ENCODE measurements at regions not wholly inside any gene's neighbourhood (a gene's known extent, or its start where the extent isn't known, plus 50 kb on each side); places are given as distances from the start of the nearest gene placed in this dataset.

DNA sequence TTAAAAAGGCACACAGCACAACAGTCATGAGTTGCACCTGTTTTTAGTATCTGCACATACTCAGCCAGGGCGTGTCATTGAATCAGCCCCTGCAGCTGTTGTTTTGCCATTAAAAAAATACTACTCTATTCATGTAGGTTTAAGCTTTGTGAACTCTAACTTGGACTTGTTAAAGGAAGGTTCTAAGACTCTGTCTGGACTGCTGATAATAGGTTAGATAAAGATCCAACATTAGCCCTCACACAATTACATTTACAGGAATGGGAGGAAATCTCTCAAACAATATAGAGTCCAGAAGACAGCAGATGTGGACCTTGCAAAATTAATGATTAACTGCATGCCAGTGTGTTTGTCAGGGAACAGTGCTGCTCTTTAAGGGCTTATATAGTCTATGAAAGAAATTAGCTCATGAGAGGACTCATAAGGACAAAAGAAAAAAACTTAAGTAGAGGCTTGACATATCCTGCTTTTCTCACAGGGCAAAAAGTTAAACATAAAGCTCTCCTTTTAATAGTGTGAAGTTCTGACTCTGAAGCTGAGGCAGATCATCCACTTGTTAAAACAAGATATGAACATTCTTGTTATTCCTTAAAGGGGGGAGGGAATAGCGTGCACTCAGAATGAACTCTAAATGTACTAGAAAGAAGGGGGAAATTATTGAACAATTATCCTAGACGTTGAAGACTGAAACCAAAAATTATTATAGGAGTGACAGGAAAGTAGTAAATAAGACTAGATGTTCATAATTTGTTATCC, 243.6 kb downstream of the NDFIP2 start:
- Mint-ChIP-seq H3K27me3 (no peaks in the 10 kb centered on the region), H3K36me3 (no peaks in the 10 kb centered on the region), H3K4me1 (ENCODE audit: low read depth in 2 of 2) (no peaks in the 10 kb centered on the region), H3K4me3 (no peak overlapping the region), H3K27ac (no peak overlapping the region), H3K9me3 (no peaks in the 10 kb centered on the region)
- DNase-seq (ENCODE audit: low spot score) = no peak
- ATAC-seq = no peak

DNA sequence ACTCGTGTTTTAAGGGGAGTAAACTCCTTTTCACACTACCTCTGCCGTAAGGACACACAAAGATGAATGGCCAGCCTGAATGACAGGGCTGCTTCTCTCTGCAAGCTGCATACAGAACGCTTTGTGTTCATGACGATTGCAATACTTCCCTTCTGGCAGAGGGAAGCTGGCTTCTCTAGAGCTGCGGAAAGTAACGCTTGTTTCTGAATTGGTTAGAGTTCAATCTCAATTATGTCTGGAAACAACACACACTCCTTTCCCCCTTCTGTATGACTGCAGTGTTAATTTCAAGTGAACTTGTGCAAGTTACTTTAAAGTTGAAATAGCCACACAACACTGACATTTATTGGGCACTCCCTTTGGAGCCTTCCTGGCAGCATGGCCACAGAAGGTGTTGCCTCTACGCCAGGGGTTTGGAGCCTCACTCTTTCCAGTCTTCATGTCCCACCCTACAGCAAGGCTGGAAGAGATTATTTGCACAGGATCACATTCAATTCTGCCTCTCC, 242.6 kb downstream of the NDFIP2 start:
- ATAC-seq = no peak
- Mint-ChIP-seq H3K27me3 (no peaks in the 10 kb centered on the region), H3K4me1 (ENCODE audit: low read depth in 2 of 2) (no peaks in the 10 kb centered on the region), H3K27ac (no peak overlapping the region), H3K4me3 (no peak overlapping the region), H3K9me3 (no peaks in the 10 kb centered on the region), H3K36me3 (no peaks in the 10 kb centered on the region)
- no peak for DNase-seq (ENCODE audit: low spot score)

DNA sequence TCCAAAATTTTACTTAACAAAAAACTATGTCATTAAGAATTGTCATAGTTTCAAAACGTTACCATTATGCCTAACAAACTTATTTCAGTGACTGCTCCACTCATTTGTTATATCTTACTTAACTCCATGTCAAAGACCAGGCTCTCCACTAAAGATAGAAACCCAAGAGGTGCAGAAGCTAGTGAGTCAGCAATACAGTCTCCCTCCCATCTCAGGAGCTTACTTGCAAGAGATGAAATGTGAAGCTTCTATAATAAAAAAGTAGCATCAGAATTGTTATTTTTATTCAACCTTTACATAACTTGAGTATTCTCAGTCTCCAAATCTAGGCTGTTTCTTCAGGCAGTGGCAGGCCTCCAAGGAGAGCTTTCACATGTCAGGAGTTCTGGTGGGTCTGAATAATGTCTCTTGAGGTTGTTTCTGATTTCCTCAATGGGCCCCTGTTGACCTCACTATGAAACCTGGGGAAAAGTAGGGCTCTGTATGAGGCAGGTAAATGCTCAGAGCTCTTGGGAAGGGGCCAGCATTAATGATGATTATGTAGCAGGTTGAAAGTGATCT, 242.0 kb downstream of the NDFIP2 start:
- Mint-ChIP-seq H3K4me1 (ENCODE audit: low read depth in 2 of 2) (no peaks in the 10 kb centered on the region), H3K4me3 (no peak overlapping the region), H3K27ac (no peak overlapping the region), H3K9me3 (no peaks in the 10 kb centered on the region), H3K27me3 (no peaks in the 10 kb centered on the region), H3K36me3 (no peaks in the 10 kb centered on the region)
- ATAC-seq (no peak), DNase-seq (ENCODE audit: low spot score) (no peak)

DNA sequence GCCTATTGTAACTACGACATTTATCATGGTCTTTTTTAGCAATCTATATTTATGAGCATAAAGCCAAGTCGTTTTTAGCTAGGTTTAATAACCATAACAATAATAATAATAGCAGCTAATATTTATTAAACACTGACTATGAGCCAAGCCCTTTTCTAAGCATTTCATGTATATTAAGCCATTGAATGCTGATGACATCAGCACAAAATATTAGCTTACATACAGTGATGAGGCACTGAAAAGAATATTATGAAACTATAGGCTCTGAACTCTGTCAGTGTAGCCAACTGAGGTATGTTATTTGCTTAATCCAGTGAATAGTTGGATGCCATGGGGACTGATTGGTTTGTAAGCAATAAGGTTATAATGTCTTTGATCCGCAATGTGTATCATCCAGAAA, 235.2 kb downstream of the NDFIP2 start:
- H3K9me3 Mint-ChIP-seq = peaks cover 3% of the 10 kb centered on the region
- no peaks in the 10 kb centered on the region for H3K36me3 Mint-ChIP-seq
- H3K4me1 Mint-ChIP-seq (ENCODE audit: low read depth in 2 of 2) = no peaks in the 10 kb centered on the region
- H3K4me3 Mint-ChIP-seq = no peak overlapping the region
- peaks cover 4 to 6% of the 10 kb centered on the region in 2 donors for H3K27me3 Mint-ChIP-seq
- DNase-seq (ENCODE audit: low spot score) (no peak), ATAC-seq (no peak)
- no peak overlapping the region for H3K27ac Mint-ChIP-seq

DNA sequence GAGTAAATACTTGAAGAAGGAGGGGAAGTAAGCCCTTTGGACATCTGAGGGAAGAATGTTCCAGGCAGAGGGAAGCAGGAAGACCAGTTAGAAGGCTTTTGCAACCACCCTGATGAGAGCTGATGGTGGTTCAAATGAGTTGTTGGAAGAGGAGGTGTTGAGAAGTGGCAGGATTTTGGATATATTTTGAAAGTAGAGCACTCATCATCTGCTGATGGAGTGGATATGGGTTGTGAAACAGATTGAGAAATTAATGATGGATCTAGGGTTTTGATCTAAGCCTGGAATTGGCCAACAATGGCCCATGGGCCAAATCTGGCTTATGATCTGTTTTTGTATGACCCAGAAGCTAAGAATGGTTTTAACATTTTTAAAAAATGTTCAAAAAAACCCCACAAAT, 230.7 kb downstream of the NDFIP2 start:
- H3K4me3 Mint-ChIP-seq = no peak overlapping the region
- no peak for ATAC-seq
- H3K27ac Mint-ChIP-seq = no peak overlapping the region
- no peaks in the 10 kb centered on the region for H3K36me3 Mint-ChIP-seq
- peaks cover 4 to 7% of the 10 kb centered on the region in 2 donors for H3K27me3 Mint-ChIP-seq
- peaks cover 3% of the 10 kb centered on the region for H3K9me3 Mint-ChIP-seq
- no peaks in the 10 kb centered on the region for H3K4me1 Mint-ChIP-seq (ENCODE audit: low read depth in 2 of 2)
- DNase-seq (ENCODE audit: low spot score) = no peak

DNA sequence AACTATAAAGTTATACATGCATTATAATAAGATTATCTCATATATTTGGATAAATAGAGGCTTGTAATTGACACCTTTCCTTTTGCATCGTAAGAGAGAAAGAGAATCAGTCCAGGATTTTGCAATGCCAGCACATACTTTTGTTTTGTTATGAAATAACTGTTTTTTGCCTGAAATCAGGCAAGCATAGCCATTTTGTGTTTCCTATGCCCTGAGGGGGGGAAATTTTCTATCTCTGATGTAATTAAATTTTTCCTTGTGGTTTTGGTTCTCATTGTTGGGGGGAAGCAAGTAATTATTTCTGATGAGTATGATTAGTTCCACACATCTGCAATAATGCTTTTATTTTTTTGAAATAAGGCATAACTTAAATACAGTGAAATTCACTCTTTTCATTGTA, 229.4 kb downstream of the NDFIP2 start:
- Mint-ChIP-seq H3K4me1 (ENCODE audit: low read depth in 2 of 2) (no peaks in the 10 kb centered on the region), H3K27ac (no peak overlapping the region), H3K27me3 (peaks cover 4 to 7% of the 10 kb centered on the region in 2 donors), H3K9me3 (peaks cover 3% of the 10 kb centered on the region), H3K4me3 (no peak overlapping the region), H3K36me3 (no peaks in the 10 kb centered on the region)
- DNase-seq (ENCODE audit: low spot score) (no peak), ATAC-seq (no peak)

DNA sequence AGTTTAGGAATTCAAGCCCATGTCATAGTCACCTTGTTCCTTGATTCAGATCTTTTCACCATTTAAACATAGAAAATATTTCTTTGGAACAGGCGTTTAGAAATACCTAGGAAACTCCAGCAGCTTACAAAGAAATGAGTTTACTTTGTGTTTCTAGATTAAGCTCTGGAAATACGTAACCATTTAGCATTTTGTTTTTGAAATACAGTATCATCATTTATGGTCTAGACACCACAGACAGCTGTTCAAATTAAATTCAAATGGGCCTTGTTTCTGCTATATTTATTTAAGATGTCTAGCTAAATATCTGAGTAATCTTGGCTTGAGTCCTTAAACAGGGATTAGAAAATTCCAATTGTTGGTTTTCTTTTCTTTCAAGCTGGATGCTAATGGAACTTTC, 228.5 kb downstream of the NDFIP2 start:
- Mint-ChIP-seq H3K9me3 (peaks cover 3% of the 10 kb centered on the region), H3K27me3 (peaks cover 4 to 7% of the 10 kb centered on the region in 2 donors), H3K27ac (no peak overlapping the region), H3K4me3 (no peak overlapping the region), H3K4me1 (ENCODE audit: low read depth in 2 of 2) (no peaks in the 10 kb centered on the region), H3K36me3 (no peaks in the 10 kb centered on the region)
- DNase-seq (ENCODE audit: low spot score) (no peak), ATAC-seq (no peak)

DNA sequence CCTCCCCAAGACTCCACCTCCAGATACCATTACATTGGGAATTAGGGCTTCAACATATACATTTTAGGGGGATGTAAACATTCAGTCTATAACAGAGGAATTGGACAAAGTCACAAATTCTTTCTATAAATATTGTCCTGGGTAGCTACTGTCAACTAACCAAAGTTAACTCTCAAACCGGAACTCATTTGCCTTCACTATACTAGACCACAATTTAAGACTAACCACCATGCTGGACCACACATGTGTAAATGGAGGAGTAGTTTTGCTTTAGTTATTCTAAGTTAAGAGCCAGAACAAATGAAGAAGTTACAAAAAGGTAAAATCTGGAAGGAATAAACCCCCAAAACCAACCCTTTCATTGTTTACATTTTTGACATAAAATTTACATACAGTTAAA, 222.8 kb downstream of the NDFIP2 start:
- Mint-ChIP-seq H3K27me3 (peaks cover 0 to 7% of the 10 kb centered on the region in 2 donors), H3K4me1 (ENCODE audit: low read depth in 2 of 2) (no peaks in the 10 kb centered on the region), H3K27ac (no peak overlapping the region), H3K4me3 (no peak overlapping the region), H3K36me3 (no peaks in the 10 kb centered on the region), H3K9me3 (no peaks in the 10 kb centered on the region)
- DNase-seq (ENCODE audit: low spot score) (no peak), ATAC-seq (no peak)

DNA sequence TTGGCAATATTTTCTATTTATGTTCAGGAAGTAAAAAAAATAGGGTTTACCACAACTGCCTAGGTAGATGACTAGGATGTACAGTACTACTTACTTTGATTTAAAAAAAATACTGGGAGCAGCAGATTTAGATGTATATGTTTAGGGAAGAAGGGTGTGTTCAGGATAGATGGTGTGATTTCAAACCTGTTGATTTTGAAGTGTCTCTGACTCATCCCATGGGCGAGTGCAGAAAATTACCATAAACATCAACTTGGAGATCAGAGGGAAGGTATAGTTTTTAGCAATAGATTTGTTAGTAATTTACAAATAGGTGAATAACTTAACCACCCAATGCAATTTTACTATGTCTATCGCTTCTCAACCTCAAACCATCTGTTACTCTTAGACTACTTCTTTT, 214.8 kb downstream of the NDFIP2 start:
- no peak for ATAC-seq
- H3K4me1 Mint-ChIP-seq (ENCODE audit: low read depth in 2 of 2) = no peaks in the 10 kb centered on the region
- H3K9me3 Mint-ChIP-seq = no peaks in the 10 kb centered on the region
- no peak overlapping the region for H3K4me3 Mint-ChIP-seq
- H3K27me3 Mint-ChIP-seq = peaks cover 0 to 8% of the 10 kb centered on the region in 2 donors
- no peak for DNase-seq (ENCODE audit: low spot score)
- no peak overlapping the region for H3K27ac Mint-ChIP-seq
- no peaks in the 10 kb centered on the region for H3K36me3 Mint-ChIP-seq

DNA sequence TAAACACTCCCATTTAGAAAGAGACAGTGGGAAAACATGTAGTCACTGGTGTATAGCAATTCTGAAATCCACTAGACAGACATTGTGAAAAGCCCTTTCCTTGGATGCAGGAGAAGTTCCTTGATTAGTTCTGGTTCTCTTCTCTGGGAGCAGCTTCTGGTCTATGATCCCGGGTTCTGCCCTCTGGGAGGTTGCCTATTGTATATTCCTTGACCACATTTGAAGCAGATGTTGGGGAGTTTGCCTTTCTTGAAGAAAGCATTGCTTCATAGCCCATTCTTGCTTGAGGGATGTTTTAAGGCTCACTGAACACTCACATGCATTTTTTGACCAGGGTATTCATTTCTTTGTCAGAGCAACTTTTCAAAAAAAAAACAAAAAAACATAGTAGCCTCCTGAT, 211.9 kb downstream of the NDFIP2 start:
- Mint-ChIP-seq H3K4me1 (ENCODE audit: low read depth in 2 of 2) (no peaks in the 10 kb centered on the region), H3K4me3 (no peak overlapping the region), H3K27ac (no peak overlapping the region), H3K9me3 (no peaks in the 10 kb centered on the region), H3K36me3 (no peaks in the 10 kb centered on the region), H3K27me3 (peaks cover 0 to 4% of the 10 kb centered on the region in 2 donors)
- DNase-seq (ENCODE audit: low spot score) (no peak), ATAC-seq (no peak)

DNA sequence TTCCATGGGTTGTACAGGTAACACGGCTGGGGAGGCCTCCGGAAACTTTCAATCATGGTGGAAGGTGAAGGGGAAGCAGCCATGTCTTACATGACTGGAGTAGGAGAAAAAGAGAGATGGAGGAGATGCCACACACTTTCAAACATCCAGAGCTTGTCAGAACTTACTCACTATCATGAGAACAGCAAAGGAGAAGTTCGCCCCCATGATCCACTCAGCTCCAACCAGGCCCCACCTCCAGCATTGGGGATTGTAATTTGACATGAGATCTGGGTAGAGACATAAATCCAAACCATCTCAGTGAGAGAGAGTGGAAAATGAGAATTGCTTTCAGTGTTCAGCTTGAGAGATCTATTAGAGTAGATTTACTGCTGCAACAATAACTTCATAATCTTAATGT, 210.9 kb downstream of the NDFIP2 start:
- H3K4me3 Mint-ChIP-seq = no peak overlapping the region
- no peaks in the 10 kb centered on the region for H3K9me3 Mint-ChIP-seq
- peaks cover 0 to 5% of the 10 kb centered on the region in 2 donors for H3K27me3 Mint-ChIP-seq
- H3K36me3 Mint-ChIP-seq = no peaks in the 10 kb centered on the region
- no peak overlapping the region for H3K27ac Mint-ChIP-seq
- H3K4me1 Mint-ChIP-seq (ENCODE audit: low read depth in 2 of 2) = no peaks in the 10 kb centered on the region
- ATAC-seq (no peak), DNase-seq (ENCODE audit: low spot score) (no peak)

DNA sequence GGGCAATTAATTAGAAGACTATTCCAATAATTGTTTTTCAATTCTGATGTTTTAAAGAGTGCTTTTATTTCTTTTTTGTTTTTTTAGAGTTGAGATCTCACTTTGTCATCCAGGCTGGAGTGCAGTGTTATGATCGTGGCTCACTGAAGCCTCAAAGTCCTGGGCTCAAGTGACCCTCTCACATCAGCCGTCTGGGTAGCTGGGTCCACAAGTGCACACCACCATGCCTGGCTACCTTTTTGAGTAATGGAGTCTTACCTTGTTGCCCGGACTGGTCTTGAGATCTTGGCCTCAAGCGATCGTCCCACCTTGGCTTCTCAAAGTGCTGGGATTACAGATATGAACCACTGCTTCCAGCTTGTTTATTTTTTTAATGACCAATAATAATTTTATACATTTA, 207.8 kb downstream of the NDFIP2 start:
- H3K27me3 Mint-ChIP-seq = peaks cover 0 to 5% of the 10 kb centered on the region in 2 donors
- no peaks in the 10 kb centered on the region for H3K4me1 Mint-ChIP-seq (ENCODE audit: low read depth in 2 of 2)
- DNase-seq (ENCODE audit: low spot score) = no peak
- no peak overlapping the region for H3K27ac Mint-ChIP-seq
- H3K36me3 Mint-ChIP-seq = no peaks in the 10 kb centered on the region
- no peak for ATAC-seq
- no peak overlapping the region for H3K4me3 Mint-ChIP-seq
- H3K9me3 Mint-ChIP-seq = no peaks in the 10 kb centered on the region

DNA sequence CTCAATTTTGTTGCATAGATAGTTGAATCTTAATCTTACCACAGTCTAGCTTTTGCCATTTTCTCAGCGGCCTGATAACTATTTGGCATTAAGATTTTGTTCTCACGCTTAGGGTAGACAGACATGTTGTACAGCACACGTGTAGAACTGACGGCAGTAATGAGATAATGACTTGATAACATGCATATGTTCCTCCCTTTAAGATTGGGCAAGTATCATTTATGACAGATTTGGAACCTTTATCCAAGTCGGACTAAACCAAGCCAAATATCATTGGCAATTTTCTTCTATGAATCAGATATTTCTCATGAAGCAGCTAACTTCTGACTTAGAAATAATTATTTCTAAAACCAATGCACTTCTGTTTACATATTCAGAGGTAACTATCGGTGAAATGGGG, 205.5 kb downstream of the NDFIP2 start:
- Mint-ChIP-seq H3K27me3 (peaks cover 0 to 5% of the 10 kb centered on the region in 2 donors), H3K27ac (no peak overlapping the region), H3K9me3 (no peaks in the 10 kb centered on the region), H3K36me3 (no peaks in the 10 kb centered on the region), H3K4me3 (no peak overlapping the region), H3K4me1 (ENCODE audit: low read depth in 2 of 2) (no peaks in the 10 kb centered on the region)
- ATAC-seq (no peak), DNase-seq (ENCODE audit: low spot score) (no peak)

DNA sequence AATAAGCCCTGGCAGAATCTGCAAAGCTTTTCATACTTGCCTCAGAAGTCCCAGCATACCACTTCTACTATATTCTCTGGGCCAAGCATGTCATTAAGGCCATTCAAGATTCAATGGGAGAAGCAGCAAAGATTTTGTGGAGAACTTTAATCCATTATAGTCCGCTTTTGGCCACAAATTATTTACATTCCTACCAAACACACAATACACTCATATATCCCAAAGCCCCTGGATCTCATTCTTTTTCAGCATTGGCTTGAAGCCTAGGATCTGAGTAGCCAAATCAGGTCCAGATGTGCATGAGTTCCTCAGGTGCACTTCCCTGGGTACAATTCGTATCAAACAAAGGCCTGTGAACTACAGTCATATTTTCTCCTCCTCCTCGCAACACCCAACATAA, 203.4 kb downstream of the NDFIP2 start:
- H3K27me3 Mint-ChIP-seq = peaks cover 0 to 5% of the 10 kb centered on the region in 2 donors
- ATAC-seq = no peak
- no peak overlapping the region for H3K27ac Mint-ChIP-seq
- no peaks in the 10 kb centered on the region for H3K9me3 Mint-ChIP-seq
- no peaks in the 10 kb centered on the region for H3K36me3 Mint-ChIP-seq
- H3K4me1 Mint-ChIP-seq (ENCODE audit: low read depth in 2 of 2) = no peaks in the 10 kb centered on the region
- no peak overlapping the region for H3K4me3 Mint-ChIP-seq
- no peak for DNase-seq (ENCODE audit: low spot score)

DNA sequence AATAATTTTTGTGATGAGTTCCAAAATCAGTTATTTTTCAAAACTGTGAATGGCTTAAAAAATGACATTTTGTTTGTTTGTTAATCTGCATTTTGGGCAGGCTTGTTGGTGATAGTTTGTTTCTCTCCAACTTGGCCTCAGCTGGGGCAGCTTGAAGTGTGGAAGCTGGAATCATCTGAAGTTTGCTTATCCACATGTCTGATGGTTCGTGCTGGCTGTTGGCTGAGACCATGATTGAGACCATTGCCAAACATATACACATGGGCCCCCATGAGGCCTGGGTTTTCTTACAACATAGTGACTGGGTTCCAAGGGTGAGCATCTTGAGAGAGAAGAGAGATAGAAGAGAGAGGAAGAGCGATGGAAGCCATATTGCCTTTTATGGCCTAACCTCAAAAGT, 201.2 kb downstream of the NDFIP2 start:
- Mint-ChIP-seq H3K27ac (no peak overlapping the region), H3K9me3 (no peaks in the 10 kb centered on the region), H3K4me1 (ENCODE audit: low read depth in 2 of 2) (no peaks in the 10 kb centered on the region), H3K4me3 (no peak overlapping the region), H3K27me3 (peaks cover 0 to 2% of the 10 kb centered on the region in 2 donors), H3K36me3 (no peaks in the 10 kb centered on the region)
- ATAC-seq (no peak), DNase-seq (ENCODE audit: low spot score) (no peak)

Data from natural killer cell treated with Interleukin-12 subunit alpha and Interleukin-12 subunit beta and Interleukin-15 and Interleukin-18, amount 100 ng/mL, for 72 hours (primary cell).